H1 (cell line): ENCODE measurements at regions not wholly inside any gene's neighbourhood (a gene's known extent, or its start where the extent isn't known, plus 50 kb on each side); places are given as distances from the start of the nearest gene placed in this dataset.

Experiments used
- CTCF ChIA-PET: fragments of 300-600 bp; sonication (Branson Sonifier 250); formaldehyde crosslinking; loops from one replicate; lab custom pipeline; 2021; ENCODE audit not compliant: partially characterized antibody; lab: Charles Lee
- POLR2A ChIA-PET: fragments of 300-600 bp; sonication (Branson Sonifier 250); formaldehyde crosslinking; loops from one replicate; lab custom pipeline; 2021; ENCODE audit warnings: inconsistent platforms; ENCODE audit not compliant: partially characterized antibody; lab: Charles Lee
- DNase-seq, 2 experiments: peaks; one replicate each; pipeline versions ENCODE4 v3.0.0 to v3.0.0-alpha.2; 2010 to 2022; ENCODE audit warnings: low spot score in 2 of 2, low read depth in 1 of 2, mixed read lengths in 1 of 2
- FAIRE-seq: peaks from 2 replicates; lab custom pipeline; 2011; peaks lifted over from hg19 to GRCh38; lab: Jason Lieb, UNC
- H2AFZ ChIP-seq: 2 replicates; pipeline ENCODE4 v1.8.1; 2012; ENCODE audit warnings: low read length, inconsistent platforms
- H2AK5ac ChIP-seq: 2 replicates; pipeline ENCODE4 v1.6.1; 2013; ENCODE audit warnings: low read depth, low read length
- H2BK120ac ChIP-seq: replicated peaks from 2 replicates; pipeline ENCODE3; 2013; ENCODE audit warnings: low read depth, low read length, inconsistent platforms
- H2BK12ac ChIP-seq: 2 replicates; pipeline ENCODE4 v1.6.1; 2013; ENCODE audit warnings: low read depth, low read length
- H2BK15ac ChIP-seq: 2 replicates; pipeline ENCODE4 v1.6.1; 2013; ENCODE audit warnings: low read length
- H2BK20ac ChIP-seq: 2 replicates; pipeline ENCODE4 v1.6.1; 2013; ENCODE audit warnings: low read length
- H2BK5ac ChIP-seq: 2 replicates; pipeline ENCODE4 v1.6.1; 2013; ENCODE audit warnings: low read depth, low read length
- H3K14ac ChIP-seq: 2 replicates; pipeline ENCODE4 v1.6.1; 2013; ENCODE audit warnings: inconsistent platforms; ENCODE audit not compliant: insufficient read length
- H3K18ac ChIP-seq: 2 replicates; pipeline ENCODE4 v1.6.1; 2013; ENCODE audit warnings: low read length; ENCODE audit errors: extremely low read depth
- H3K23ac ChIP-seq: 2 replicates; pipeline ENCODE4 v1.6.1; 2013; ENCODE audit warnings: inconsistent platforms; ENCODE audit not compliant: insufficient read length
- H3K23me2 ChIP-seq: 2 replicates; pipeline ENCODE4 v1.6.1; 2013; ENCODE audit warnings: low read depth, low read length
- H3K27ac ChIP-seq: 2 replicates; pipeline ENCODE4 v1.6.1; 2011; ENCODE audit warnings: low read depth, low read length, inconsistent platforms
- H3K27me3 ChIP-seq, 4 experiments: replicated peaks in 1 of 4; 1 replicate in 1 of 4; 2 replicates in 3 of 4; pipeline versions ENCODE4 v1.6.1 to v1.8.1; 2011 to 2013; ENCODE audit warnings: low read length in 3 of 4, mild to moderate bottlenecking in 3 of 4, inconsistent platforms in 2 of 4, mixed read lengths in 2 of 4, moderate library complexity in 1 of 4; ENCODE audit not compliant: control insufficient read depth in 3 of 4, insufficient read depth in 3 of 4; ENCODE audit errors: extremely low read depth in 1 of 4
- H3K36me3 ChIP-seq, 4 experiments: 2 replicates each; pipeline versions ENCODE4 v1.6.1 to v1.8.1; 2011 to 2013; ENCODE audit warnings: mild to moderate bottlenecking in 4 of 4, low read length in 3 of 4, moderate library complexity in 2 of 4, control low read depth in 1 of 4, inconsistent platforms in 1 of 4; ENCODE audit not compliant: insufficient read depth in 4 of 4, control insufficient read depth in 2 of 4
- H3K4ac ChIP-seq: replicated peaks from 2 replicates; pipeline ENCODE3; 2013; ENCODE audit warnings: low read length, low read depth, mixed read lengths, inconsistent platforms; ENCODE audit not compliant: insufficient read length
- H3K4me1 ChIP-seq, 4 experiments: replicated peaks in 1 of 4; 1 replicate in 1 of 4; 2 replicates in 3 of 4; pipeline versions ENCODE4 v1.6.1 to v1.8.1; 2011 to 2013; ENCODE audit warnings: low read length in 3 of 4, inconsistent platforms in 2 of 4, mixed read lengths in 1 of 4; ENCODE audit not compliant: insufficient read depth in 4 of 4, control insufficient read depth in 3 of 4
- H3K4me2 ChIP-seq, 2 experiments: 2 replicates each; pipeline versions ENCODE4 v1.6.1 to v1.8.1; 2011 to 2013; ENCODE audit warnings: low read depth in 2 of 2, low read length in 2 of 2, control low read depth in 1 of 2, inconsistent platforms in 1 of 2, mild to moderate bottlenecking in 1 of 2; ENCODE audit not compliant: insufficient read depth in 1 of 2
- H3K4me3 ChIP-seq, 4 experiments: fragments of 200-600, 300-600 bp in 1 of 4; sonication (generic), shearing (Covaris generic), sonication (Bioruptor Twin) in 1 of 4; 2 replicates each; pipeline versions ENCODE4 v1.5.1 to v1.8.1; 2011 to 2016; ENCODE audit warnings: low read length in 4 of 4, low read depth in 3 of 4, control low read depth in 2 of 4, inconsistent platforms in 2 of 4, mild to moderate bottlenecking in 2 of 4, mixed read lengths in 1 of 4, moderate library complexity in 1 of 4; ENCODE audit not compliant: insufficient read depth in 2 of 4; ENCODE audit errors: extremely low read depth in 1 of 4
- H3K56ac ChIP-seq: replicated peaks from 2 replicates; pipeline ENCODE3; 2013; ENCODE audit warnings: low read depth, mild to moderate bottlenecking, mixed read lengths, low read length, inconsistent platforms; ENCODE audit not compliant: insufficient read length
- H3K79me1 ChIP-seq: 2 replicates; pipeline ENCODE4 v1.6.1; 2013; ENCODE audit warnings: low read depth, low read length, control low read depth
- H3K79me2 ChIP-seq, 2 experiments: 2 replicates each; pipeline versions ENCODE4 v1.6.1 to v1.8.1; 2012 to 2013; ENCODE audit warnings: low read length in 2 of 2, mild to moderate bottlenecking in 2 of 2, inconsistent platforms in 1 of 2; ENCODE audit not compliant: insufficient read depth in 2 of 2, control insufficient read depth in 1 of 2
- H3K9ac ChIP-seq, 4 experiments: replicated peaks in 1 of 4; 1 replicate in 1 of 4; 2 replicates in 3 of 4; pipeline versions ENCODE4 v1.6.1 to v1.8.1; 2011 to 2013; ENCODE audit warnings: low read depth in 3 of 4, low read length in 3 of 4, control low read depth in 2 of 4, mild to moderate bottlenecking in 2 of 4, moderate library complexity in 2 of 4, inconsistent platforms in 1 of 4; ENCODE audit errors: extremely low read depth in 1 of 4
- H3K9me3 ChIP-seq, 2 experiments: 2 replicates each; pipeline versions ENCODE4 v1.6.1 to v1.8.1; 2012 to 2013; ENCODE audit warnings: mild to moderate bottlenecking in 2 of 2, moderate library complexity in 2 of 2, control low read depth in 1 of 2, inconsistent platforms in 1 of 2, low read depth in 1 of 2, low read length in 1 of 2, mixed read lengths in 1 of 2; ENCODE audit not compliant: insufficient read depth in 2 of 2
- H4K20me1 ChIP-seq, 2 experiments: replicated peaks in 1 of 2; 2 replicates each; pipeline versions ENCODE3 to v1.8.1; 2011 to 2013; ENCODE audit warnings: inconsistent platforms in 2 of 2, low read length in 2 of 2, mild to moderate bottlenecking in 1 of 2; ENCODE audit not compliant: insufficient read depth in 2 of 2, control insufficient read depth in 1 of 2
- H4K5ac ChIP-seq: 2 replicates; pipeline ENCODE4 v1.6.1; 2013; ENCODE audit warnings: low read length, low read depth, mixed read lengths, inconsistent platforms; ENCODE audit not compliant: insufficient read length
- H4K8ac ChIP-seq: 2 replicates; pipeline ENCODE4 v1.8.0; 2013; ENCODE audit warnings: mild to moderate bottlenecking, moderate library complexity, low read length, inconsistent platforms; ENCODE audit not compliant: insufficient read depth; ENCODE audit errors: extremely low read depth
- H4K91ac ChIP-seq: replicated peaks from 2 replicates; pipeline ENCODE3; 2013; ENCODE audit warnings: low read length, mixed read lengths, inconsistent platforms; ENCODE audit not compliant: insufficient read length
- BACH1 ChIP-seq: IDR thresholded peaks from 2 replicates; pipeline ENCODE4 v1.6.1; 2012; ENCODE audit warnings: low read length, improper control_type of control experiment
- BCL11A ChIP-seq, 2 experiments: IDR thresholded peaks; one replicate each; pipeline ENCODE4 v1.6.1; 2011; ENCODE audit warnings: low read depth in 2 of 2, low read length in 2 of 2, mild to moderate bottlenecking in 2 of 2
- CHD1 ChIP-seq: IDR thresholded peaks from 2 replicates; pipeline ENCODE4 v1.6.1; 2012; ENCODE audit warnings: low read depth, low read length, improper control_type of control experiment
- JUND ChIP-seq: IDR thresholded peaks from 2 replicates; pipeline ENCODE4 v1.6.1; 2011; ENCODE audit warnings: mild to moderate bottlenecking, improper control_type of control experiment, low read length
- KDM4A ChIP-seq: IDR thresholded peaks from one replicate; pipeline ENCODE4 v1.7.1; 2012; ENCODE audit warnings: low read depth, mild to moderate bottlenecking, moderate library complexity, low read length, inconsistent platforms; ENCODE audit not compliant: severe bottlenecking
- PHF8 ChIP-seq: fragments of 200-600 bp; sonication (generic); conservative IDR thresholded peaks from 2 replicates; pipeline ENCODE4 v1.7.1; 2012; ENCODE audit warnings: low read depth, mild to moderate bottlenecking, inconsistent platforms, low read length, moderate library complexity
- RFX5 ChIP-seq: IDR thresholded peaks from 2 replicates; pipeline ENCODE4 v1.6.1; 2011; ENCODE audit warnings: low read depth, low read length, improper control_type of control experiment, borderline replicate concordance
- SP1 ChIP-seq: IDR thresholded peaks from 2 replicates; pipeline ENCODE4 v1.6.1; 2011; ENCODE audit warnings: low read depth, low read length
- TEAD4 ChIP-seq: IDR thresholded peaks from 2 replicates; pipeline ENCODE4 v1.6.1; 2012; ENCODE audit warnings: low read depth, low read length, inconsistent platforms, mixed read lengths
- YY1 ChIP-seq: IDR thresholded peaks from 2 replicates; pipeline ENCODE4 v1.6.1; 2011; ENCODE audit warnings: low read depth, mild to moderate bottlenecking, low read length
- WGBS, 2 experiments: shearing (Covaris generic) in 1 of 2; methylation state at CpG; one replicate each; pipeline versions ENCODE4 v1.1.6 to v1.1.7; 2013 to 2015; ENCODE audit warnings: low lambda C conversion rate in 2 of 2, mixed read lengths in 2 of 2, inconsistent platforms in 1 of 2, low coverage in 1 of 2, missing lambda C conversion rate in 1 of 2; ENCODE audit not compliant: insufficient replicate concordance in 2 of 2, insufficient coverage in 1 of 2, insufficient read length in 1 of 2; ENCODE audit errors: extremely low coverage in 1 of 2, missing lambda C conversion rate in 1 of 2; 5-methylcytosine and 5-hydroxymethylcytosine counted together
- TF ChIP-seq, protein P1 (sequence below): IDR thresholded peaks from 2 replicates; pipeline ENCODE4 v1.6.1; 2012; ENCODE audit warnings: inconsistent platforms
- TF ChIP-seq, protein P2 (sequence below): IDR thresholded peaks from 2 replicates; pipeline ENCODE4 v1.6.1; 2012; ENCODE audit warnings: inconsistent platforms
- TF ChIP-seq, protein P3 (sequence below): IDR thresholded peaks from 2 replicates; pipeline ENCODE4 v1.6.1; 2011; ENCODE audit warnings: low read depth, mild to moderate bottlenecking, low read length; ENCODE audit not compliant: insufficient read depth

DNA sequence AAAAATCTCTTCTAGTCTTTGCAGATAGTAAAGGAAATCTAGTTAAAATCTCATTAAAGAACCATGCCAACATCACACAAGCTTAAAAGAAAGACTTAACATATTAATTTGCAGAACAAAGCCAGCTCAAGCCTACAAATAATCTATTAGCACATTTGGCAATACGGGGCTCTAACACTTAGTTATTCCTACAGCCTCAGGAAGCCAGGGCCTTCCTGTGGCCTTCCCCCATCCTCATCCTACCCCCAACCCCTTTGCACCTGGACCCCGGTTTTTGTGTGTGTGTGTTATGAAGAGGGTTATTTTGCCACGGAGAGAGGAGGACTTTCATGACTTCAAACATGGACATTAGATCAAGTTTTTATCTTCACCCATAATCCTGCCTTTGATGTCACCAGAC is 64.6 kb downstream of the FOXB2 start:
- Histone ChIP-seq H4K20me1 (no peaks in the 10 kb centered on the region), H2AFZ (no peak overlapping the region), H3K79me2 (no peaks in the 10 kb centered on the region), H2BK20ac (no peak overlapping the region), H3K27me3 (peaks cover 1 to 40% (median 32%) of the 10 kb centered on the region in 4 experiments), H2AK5ac (no peak overlapping the region), H3K9me3 (peaks cover 0 to 4% of the 10 kb centered on the region in 2 experiments; a peak in 1 of 4 replicates), H3K27ac (no peak overlapping the region), H3K9ac (no peak overlapping the region), H3K4ac (no peak overlapping the region), H3K23me2 (no peaks in the 10 kb centered on the region), H3K23ac (no peak overlapping the region), H2BK120ac (no peak overlapping the region), H3K18ac (no peak overlapping the region), H4K91ac (no peak overlapping the region), H2BK5ac (no peak overlapping the region), H3K4me1 (peaks cover 0 to 13% (median 7%) of the 10 kb centered on the region in 4 experiments; a peak in 4 of 7 replicates), H3K36me3 (no peaks in the 10 kb centered on the region), H2BK12ac (no peak overlapping the region), H3K79me1 (no peaks in the 10 kb centered on the region), H3K14ac (no peak overlapping the region), H3K56ac (no peak overlapping the region), H4K5ac (no peak overlapping the region), H4K8ac (no peak overlapping the region), H3K4me3 (no peak overlapping the region), H2BK15ac (no peak overlapping the region), H3K4me2 (peak overlapping the region; percentile 19 to 23; a peak in 2 of 4 replicates)
- ChIA-PET POLR2A (interaction anchor here (1.1 kb wide), 1 partner anchor 13 kb away, joined by 4 read pairs; no protein-coding TSS in a partner anchor), CTCF (interaction anchor here (1.3 to 1.7 kb wide), 3 partner anchors 40 to 83 kb away, joined by 3 to 6 read pairs (median 5); no protein-coding TSS in a partner anchor)
- DNase-seq (no peak), FAIRE-seq (no peak)
- WGBS, 2 experiments: 9% methylated on average over 3 of the region's 3 CpGs; no CpG with 5 or more reads in 1 of the 2 experiments
- TF ChIP-seq YY1 (no peak), PHF8 (no peak), JUND (no peak), RFX5 (no peak), SP1 (no peak), TEAD4 (no peak), KDM4A (no peak), BACH1 (no peak), CHD1 (no peak), BCL11A (IDR thresholded peaks at IDR 0.05; ENCODE audit: low read depth in 2 of 2, low read length in 2 of 2) (no peak)
- TF ChIP-seq, protein P1, sequence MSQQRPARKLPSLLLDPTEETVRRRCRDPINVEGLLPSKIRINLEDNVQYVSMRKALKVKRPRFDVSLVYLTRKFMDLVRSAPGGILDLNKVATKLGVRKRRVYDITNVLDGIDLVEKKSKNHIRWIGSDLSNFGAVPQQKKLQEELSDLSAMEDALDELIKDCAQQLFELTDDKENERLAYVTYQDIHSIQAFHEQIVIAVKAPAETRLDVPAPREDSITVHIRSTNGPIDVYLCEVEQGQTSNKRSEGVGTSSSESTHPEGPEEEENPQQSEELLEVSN: no peak
- TF ChIP-seq, protein P2, sequence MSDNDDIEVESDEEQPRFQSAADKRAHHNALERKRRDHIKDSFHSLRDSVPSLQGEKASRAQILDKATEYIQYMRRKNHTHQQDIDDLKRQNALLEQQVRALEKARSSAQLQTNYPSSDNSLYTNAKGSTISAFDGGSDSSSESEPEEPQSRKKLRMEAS: no peak
- TF ChIP-seq, protein P3, sequence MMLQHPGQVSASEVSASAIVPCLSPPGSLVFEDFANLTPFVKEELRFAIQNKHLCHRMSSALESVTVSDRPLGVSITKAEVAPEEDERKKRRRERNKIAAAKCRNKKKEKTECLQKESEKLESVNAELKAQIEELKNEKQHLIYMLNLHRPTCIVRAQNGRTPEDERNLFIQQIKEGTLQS: no peak
